Jurkat, Clone E6-1 (cell line): ENCODE measurements at regions not wholly inside any gene's neighbourhood (a gene's known extent, or its start where the extent isn't known, plus 50 kb on each side); places are given as distances from the start of the nearest gene placed in this dataset.
"Not testable (repeated sequence)": the region's sequence is repeated elsewhere in the genome, so short reads cannot be mapped to it uniquely, and the experiment has no call there.

Experiments
- DNase-seq: peaks from one replicate; pipeline ENCODE4 v3.0.0-alpha.2; 2011; ENCODE audit warnings: low read depth, low spot score
- H3K4me3 ChIP-seq: 2 replicates; pipeline ENCODE4 v1.5.1; 2011; ENCODE audit warnings: mild to moderate bottlenecking, low read length, control low read depth, moderate library complexity

GRCh38 chr1:30366911-30367310 is 356.5 kb downstream of the MATN1 start:
- DNase-seq: no peak
- no peak overlapping the region for H3K4me3 ChIP-seq

- H3K4me3 ChIP-seq: no peak overlapping the region
- no peak for DNase-seq
These were observed 357.2 kb downstream of the MATN1 start for GRCh38 chr1:30366199-30366598.

- DNase-seq: no peak
- no peak overlapping the region for H3K4me3 ChIP-seq
These were observed 357.8 kb downstream of the MATN1 start for GRCh38 chr1:30365596-30365995.

- DNase-seq: no peak
- H3K4me3 ChIP-seq: no peak overlapping the region
These were observed 360.4 kb downstream of the MATN1 start for GRCh38 chr1:30363031-30363430.

GRCh38 chr1:30362603-30362990 is 360.8 kb downstream of the MATN1 start:
- no peak for DNase-seq
- H3K4me3 ChIP-seq: no peak overlapping the region

- H3K4me3 ChIP-seq, DNase-seq: not testable (repeated sequence)
These were observed 361.3 kb downstream of the MATN1 start for GRCh38 chr1:30361890-30362602.

- H3K4me3 ChIP-seq: no peak overlapping the region
- DNase-seq: no peak
These were observed 362.6 kb downstream of the MATN1 start for GRCh38 chr1:30360753-30361152.

- no peak for DNase-seq
- H3K4me3 ChIP-seq: no peak overlapping the region
These were observed 363.1 kb downstream of the MATN1 start for GRCh38 chr1:30360281-30360680.

- DNase-seq: no peak
These were observed 363.7 kb downstream of the MATN1 start for GRCh38 chr1:30359539-30360220.

GRCh38 chr1:30358500-30358899 is 364.9 kb downstream of the MATN1 start:
- DNase-seq: no peak
- no peak overlapping the region for H3K4me3 ChIP-seq

More at GRCh38 chr1:30359539-30360220, 363.7 kb downstream of the MATN1 start:
- no peak overlapping the region for H3K4me3 ChIP-seq

- DNase-seq: no peak
- H3K4me3 ChIP-seq: no peak overlapping the region
These were observed 366.5 kb downstream of the MATN1 start for GRCh38 chr1:30356839-30357238.

- H3K4me3 ChIP-seq: no peak overlapping the region
- no peak for DNase-seq
These were observed 369.0 kb downstream of the MATN1 start for GRCh38 chr1:30354410-30354809.

- no peak overlapping the region for H3K4me3 ChIP-seq
- DNase-seq: no peak
These were observed 369.7 kb downstream of the MATN1 start for GRCh38 chr1:30353637-30354036.

- H3K4me3 ChIP-seq: no peak overlapping the region
- no peak for DNase-seq
These were observed 375.2 kb downstream of the MATN1 start for GRCh38 chr1:30348147-30348546.

- no peak overlapping the region for H3K4me3 ChIP-seq
- no peak for DNase-seq
These were observed 377.8 kb downstream of the MATN1 start for GRCh38 chr1:30345491-30346130.

- DNase-seq: no peak
- no peak overlapping the region for H3K4me3 ChIP-seq
These were observed 379.8 kb downstream of the MATN1 start for GRCh38 chr1:30343562-30343961.

GRCh38 chr1:30342535-30343141 is 380.7 kb downstream of the MATN1 start:
- DNase-seq: no peak

GRCh38 chr1:30340934-30341333 is 382.5 kb downstream of the MATN1 start:
- H3K4me3 ChIP-seq: no peak overlapping the region
- no peak for DNase-seq

More at GRCh38 chr1:30342535-30343141, 380.7 kb downstream of the MATN1 start:
- H3K4me3 ChIP-seq: no peak overlapping the region

GRCh38 chr1:30339866-30340265 is 383.5 kb downstream of the MATN1 start:
- no peak overlapping the region for H3K4me3 ChIP-seq
- no peak for DNase-seq

GRCh38 chr1:30338765-30339164 is 384.6 kb downstream of the MATN1 start:
- DNase-seq: no peak
- H3K4me3 ChIP-seq: no peak overlapping the region
